HG02798 (cell line): ENCODE measurements at regions not wholly inside any gene's neighbourhood (a gene's known extent, or its start where the extent isn't known, plus 50 kb on each side); places are given as distances from the start of the nearest gene placed in this dataset.

ENCODE experiments used
- ATAC-seq: cut with Tn5 transposase; IDR thresholded peaks from one replicate; pipeline ENCODE4 v1.9.1; 2021; ENCODE audit warnings: mild to moderate bottlenecking; ENCODE audit not compliant: unreplicated experiment, poor library complexity

DNA sequence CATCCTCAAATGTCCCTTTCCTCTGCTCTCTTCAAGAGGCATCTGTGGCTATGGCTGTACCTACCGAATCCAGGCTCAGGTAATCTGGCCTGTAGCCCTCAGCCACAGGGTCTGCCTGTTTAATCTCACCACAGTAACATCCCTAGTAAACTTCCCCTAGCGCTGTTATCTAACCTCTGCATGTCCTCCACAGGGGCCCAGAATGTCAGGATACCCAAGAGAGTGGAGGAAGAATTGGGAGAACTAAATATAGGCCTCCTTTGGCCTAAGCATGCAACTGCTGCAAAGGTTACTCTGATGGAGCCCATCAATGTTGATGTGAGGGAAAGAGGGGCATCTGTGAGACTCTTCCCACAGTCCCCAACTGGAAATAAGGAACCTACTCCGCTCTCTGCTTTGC is 63.2 kb upstream of the IFNG-AS1 start:
- no peak for ATAC-seq

DNA sequence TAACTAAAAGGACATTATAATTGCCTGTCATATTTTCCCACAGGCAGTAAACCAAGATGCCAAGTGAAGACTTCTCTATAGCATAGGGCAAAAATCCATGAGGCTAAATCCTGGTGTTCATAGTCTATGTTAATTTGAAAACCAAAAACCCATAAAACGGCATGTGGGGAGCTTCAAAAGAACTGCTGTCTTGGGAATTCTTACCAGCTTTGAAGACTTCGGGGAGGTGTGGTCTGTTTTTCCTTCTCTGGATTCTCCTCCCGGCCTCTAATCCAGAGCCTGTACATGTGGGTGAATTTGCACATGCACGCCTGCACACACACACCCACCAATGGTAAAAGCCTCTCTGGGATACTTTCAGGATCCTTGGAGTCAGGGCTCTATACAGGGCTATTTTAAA is 61.9 kb upstream of the IFNG-AS1 start:
- no peak for ATAC-seq

DNA sequence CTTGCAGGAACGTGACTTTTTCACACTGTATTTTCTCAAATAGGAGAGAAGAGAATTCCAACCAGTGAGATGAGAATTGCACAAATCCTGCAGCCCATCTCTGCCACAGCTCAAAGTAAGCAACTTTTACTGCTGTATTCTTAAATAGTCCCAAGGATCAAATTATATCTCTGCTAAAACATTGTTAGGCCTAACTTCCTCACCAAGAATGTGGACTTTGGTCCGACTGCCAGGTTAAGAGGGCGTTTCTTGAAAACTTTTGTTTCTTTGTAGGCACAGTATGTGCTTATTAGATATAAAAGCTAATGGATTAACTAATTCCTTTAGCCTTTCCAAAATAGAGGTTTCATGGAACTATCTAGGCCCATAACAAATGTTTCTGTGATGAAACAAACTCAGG is 61.4 kb upstream of the IFNG-AS1 start:
- no peak for ATAC-seq

DNA sequence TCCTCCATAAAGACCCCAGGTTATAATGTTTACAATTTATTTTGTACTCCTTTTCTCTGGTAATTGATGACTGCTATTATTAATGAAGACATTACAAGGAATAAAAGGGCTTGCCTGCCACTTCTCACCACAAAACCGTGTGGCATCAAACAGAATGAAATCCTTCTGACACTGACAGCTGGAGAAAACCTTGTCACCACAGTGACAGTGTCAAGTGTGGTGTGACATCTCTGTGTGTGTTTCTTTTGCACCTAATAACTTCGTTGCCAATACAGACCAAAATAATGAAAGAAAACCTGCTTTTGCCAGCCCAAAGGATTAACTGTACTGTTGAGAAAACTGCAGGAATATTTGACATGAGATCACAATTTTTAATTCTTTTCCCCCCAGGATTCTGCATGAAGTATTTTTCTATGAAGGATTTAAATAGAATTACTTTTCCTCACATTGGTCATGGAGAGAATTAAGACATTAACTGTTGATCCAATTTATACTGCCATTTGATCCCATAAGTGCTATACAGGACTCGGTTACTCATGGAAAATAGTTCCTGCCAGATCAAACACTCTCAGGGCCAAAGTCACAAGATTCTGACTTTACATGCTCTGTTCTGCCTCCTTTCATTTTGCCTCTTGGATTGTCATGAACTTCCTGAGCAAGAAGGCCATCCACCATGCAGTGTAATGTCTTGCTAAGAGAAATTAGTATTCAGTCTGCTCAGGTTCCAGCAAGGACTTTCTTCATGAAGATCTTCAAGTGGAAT is 60.4 kb upstream of the IFNG-AS1 start:
- no peak for ATAC-seq

DNA sequence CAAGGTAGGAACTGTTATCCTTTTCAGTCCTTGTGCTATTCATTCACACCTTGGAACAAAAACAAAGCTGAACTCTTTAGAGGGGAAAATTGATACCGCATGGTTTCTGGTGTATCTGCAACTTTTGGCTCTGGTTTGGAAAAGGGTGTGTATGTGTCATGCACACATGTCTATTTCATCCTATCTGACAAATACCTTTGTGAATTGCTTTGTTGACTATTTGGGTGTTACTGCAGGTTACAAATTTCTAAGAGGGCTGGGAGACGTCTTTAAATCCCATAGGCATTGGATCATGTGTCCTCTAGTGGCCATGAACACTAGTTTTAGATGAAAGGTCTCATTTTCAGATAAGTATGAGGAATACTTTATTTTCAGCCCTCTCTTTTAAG is 59.9 kb upstream of the IFNG-AS1 start:
- no peak for ATAC-seq

DNA sequence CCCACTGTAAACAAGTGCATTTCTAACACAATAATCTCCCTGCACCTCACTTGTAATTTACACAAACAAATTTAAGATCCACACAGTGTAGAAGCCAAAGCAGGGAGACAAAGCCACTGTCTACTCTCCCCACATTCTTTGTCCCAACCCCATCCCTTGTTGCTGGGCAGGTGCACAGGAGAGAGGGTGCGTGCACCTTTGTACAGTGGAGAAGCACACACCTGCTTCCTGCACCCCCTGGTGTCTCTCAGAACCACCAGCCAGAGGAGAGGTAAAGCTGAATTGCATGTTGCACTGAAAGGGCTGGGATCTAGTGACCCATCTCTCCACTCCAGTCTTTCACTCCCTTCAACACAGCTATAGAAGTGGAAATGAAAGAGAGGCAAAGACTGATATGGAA is 51.4 kb upstream of the IFNG-AS1 start:
- no peak for ATAC-seq
